Transverse colon (tissue), 4 donors: ENCODE measurements at regions not wholly inside any gene's neighbourhood (a gene's known extent, or its start where the extent isn't known, plus 50 kb on each side); places are given as distances from the start of the nearest gene placed in this dataset.

ENCODE experiments used
- DNase-seq: peaks from one replicate; pipeline ENCODE4 v3.0.0-alpha.2; 2019
- H3K27ac ChIP-seq, 4 donors: fragments of 200-600 bp; sonication (generic); 2 replicates each; pipeline ENCODE4 v1.5.1; 2016 to 2018; ENCODE audit warnings: inconsistent platforms in 4 of 4
- H3K27me3 ChIP-seq: fragments of 200-600 bp; sonication (generic); 2 replicates; pipeline ENCODE4 v1.5.1; 2017; ENCODE audit warnings: inconsistent platforms
- H3K36me3 ChIP-seq, 4 donors: fragments of 200-600 bp; sonication (generic); 2 replicates each; pipeline ENCODE4 v1.5.1; 2017 to 2019; ENCODE audit warnings: inconsistent platforms in 4 of 4
- H3K4me1 ChIP-seq, 4 donors: fragments of 200-600 bp; sonication (generic); 2 replicates each; pipeline ENCODE4 v1.5.1; 2017 to 2020; ENCODE audit warnings: inconsistent platforms in 4 of 4
- H3K4me3 ChIP-seq, 4 donors: fragments of 200-600 bp; sonication (generic); 1 replicate in 1 of 4; 2 replicates in 3 of 4; pipeline versions ENCODE4 v1.5.1 to v1.6.1; 2017 to 2019; ENCODE audit warnings: inconsistent platforms in 4 of 4
- H3K9me3 ChIP-seq, 2 donors: fragments of 200-600 bp; sonication (generic); 2 replicates each; pipeline ENCODE4 v1.5.1; 2017 to 2019; ENCODE audit warnings: inconsistent platforms in 2 of 2
- CTCF ChIP-seq, 5 experiments: fragments of 200-600 bp in 3 of 5; fragments of 450-650 bp in 2 of 5; sonication (generic) in 3 of 5; IDR thresholded peaks; 1 replicate in 2 of 5; 2 replicates in 3 of 5; pipeline ENCODE4 v1.5.1; 2016 to 2017; ENCODE audit warnings: antibody characterized with exemption in 5 of 5, inconsistent platforms in 3 of 5, mild to moderate bottlenecking in 2 of 5, moderate library complexity in 1 of 5
- EP300 ChIP-seq: sonication (generic); formaldehyde crosslinking; IDR thresholded peaks from one replicate; pipeline ENCODE4 v1.6.1; 2017; ENCODE audit warnings: antibody characterized with exemption, low read depth
- POLR2A ChIP-seq: fragments of 450-650 bp; IDR thresholded peaks from one replicate; pipeline ENCODE4 v1.6.1; 2016; ENCODE audit warnings: antibody characterized with exemption, mild to moderate bottlenecking, moderate library complexity
- POLR2AphosphoS5 ChIP-seq, 3 donors: sonication (generic); formaldehyde crosslinking; IDR thresholded peaks; one replicate each; pipeline ENCODE4 v1.6.1; 2016; ENCODE audit warnings: antibody characterized with exemption in 3 of 3
- WGBS, 2 donors: methylation state at CpG; one replicate each; pipeline ENCODE4 v1.1.5; 2018; ENCODE audit warnings: low coverage in 1 of 2; 5-methylcytosine and 5-hydroxymethylcytosine counted together
- in situ Hi-C, 4 donors: fragments of 200-750 bp; cut with MboI; loops; one replicate each; pipeline versions ENCODE4 v1.15.0 to v1.15.1; 2017; ENCODE audit warnings: low sequenced_read_pairs in 3 of 4, low pct_ligation_motif_present in 1 of 4, low pct_unique_long_range_greater_than_20kb in 1 of 4
- intact Hi-C: fragments of 100-400 bp; cut with DNase I; formaldehyde crosslinking; loops from one replicate; pipeline ENCODE4 v1.15.1; 2023; ENCODE audit warnings: low total_unique reads

GRCh38 chr3:38916706-38917105 is 100.7 kb upstream of the SCN10A start:
- no peaks in the 10 kb centered on the region for H3K27me3 ChIP-seq
- H3K4me1 ChIP-seq, result no peaks in the 10 kb centered on the region
- no peak for TF ChIP-seq POLR2AphosphoS5 (IDR thresholded peaks at IDR 0.05)
- no peak for TF ChIP-seq CTCF (IDR thresholded peaks at IDR 0.05)
- no peak for TF ChIP-seq EP300
- no peak for TF ChIP-seq POLR2A
- H3K4me3 ChIP-seq, result no peak overlapping the region
- 82% methylated on average over 1 of the region's 1 CpG; no CpG with 5 or more reads in 1 of the 2 donors for WGBS, 2 donors
- no peak overlapping the region for H3K27ac ChIP-seq
- intact Hi-C loops (no loop called here), in situ Hi-C loops (no loop called here)
- no peaks in the 10 kb centered on the region for H3K9me3 ChIP-seq
- H3K36me3 ChIP-seq, result no peaks in the 10 kb centered on the region
- DNase-seq, result no peak

- no peak for TF ChIP-seq EP300
- no peak for TF ChIP-seq POLR2A
- TF ChIP-seq POLR2AphosphoS5 (IDR thresholded peaks at IDR 0.05), result no peak
- no peak for TF ChIP-seq CTCF (IDR thresholded peaks at IDR 0.05)
- intact Hi-C loops (no loop called here), in situ Hi-C loops (no loop called here)
- DNase-seq, result no peak
- Histone ChIP-seq H3K9me3 (no peaks in the 10 kb centered on the region), H3K4me1 (no peaks in the 10 kb centered on the region), H3K36me3 (no peaks in the 10 kb centered on the region), H3K4me3 (no peak overlapping the region), H3K27me3 (no peaks in the 10 kb centered on the region), H3K27ac (no peak overlapping the region)
- 29 to 54% methylated on average over 1 of the region's 1 CpG for WGBS, 2 donors
These were observed 91.4 kb upstream of the SCN10A start for GRCh38 chr3:38907426-38907825.

GRCh38 chr3:38890426-38890825 is 74.4 kb upstream of the SCN10A start:
- in situ Hi-C loops, result no loop called here
- H3K27ac ChIP-seq, result no peak overlapping the region

GRCh38 chr3:38878646-38879045 is 62.6 kb upstream of the SCN10A start:
- no peaks in the 10 kb centered on the region for H3K36me3 ChIP-seq
- in situ Hi-C loops, result no loop called here
- no peaks in the 10 kb centered on the region for H3K4me1 ChIP-seq
- H3K27me3 ChIP-seq, result no peaks in the 10 kb centered on the region
- TF ChIP-seq POLR2A (no peak), CTCF (IDR thresholded peaks at IDR 0.05) (no peak)
- no peaks in the 10 kb centered on the region for H3K9me3 ChIP-seq
- H3K27ac ChIP-seq, result no peak overlapping the region
- intact Hi-C loops, result no loop called here
- no peak for DNase-seq
- H3K4me3 ChIP-seq, result no peak overlapping the region

More at GRCh38 chr3:38890426-38890825, 74.4 kb upstream of the SCN10A start:
- intact Hi-C loops, result no loop called here
- Histone ChIP-seq H3K9me3 (peaks cover 0 to 10% of the 10 kb centered on the region in 2 donors), H3K36me3 (no peaks in the 10 kb centered on the region), H3K27me3 (no peaks in the 10 kb centered on the region), H3K4me3 (no peak overlapping the region), H3K4me1 (no peaks in the 10 kb centered on the region)
- DNase-seq, result no peak
- no peak for TF ChIP-seq CTCF (IDR thresholded peaks at IDR 0.05)
- no peak for TF ChIP-seq EP300
- no peak for TF ChIP-seq POLR2AphosphoS5 (IDR thresholded peaks at IDR 0.05)
- TF ChIP-seq POLR2A, result no peak
- WGBS, 2 donors, result 71 to 89% methylated on average over 4 of the region's 4 CpGs
